Mucosa of descending colon (tissue), 3 donors: ENCODE measurements at regions not wholly inside any gene's neighbourhood (a gene's known extent, or its start where the extent isn't known, plus 50 kb on each side); places are given as distances from the start of the nearest gene placed in this dataset.

Experiments
- ATAC-seq: fragments of 200-7000 bp; cut with Tn5 transposase; one replicate; pipeline ENCODE4 v1.9.1; 2020; ENCODE audit warnings: mild to moderate bottlenecking, moderate library complexity
- DNase-seq, 3 donors: peaks; one replicate each; pipeline ENCODE4 v3.0.0-alpha.2; 2020
- H3K36me3 ChIP-seq: fragments of 200-600 bp; one replicate; pipeline ENCODE4 v1.8.0; 2021; ENCODE audit warnings: low read depth, mild to moderate bottlenecking
- H3K4me1 ChIP-seq: fragments of 200-600 bp; one replicate; pipeline ENCODE4 v1.8.0; 2021; ENCODE audit warnings: low read depth, mild to moderate bottlenecking
- H3K4me3 ChIP-seq: fragments of 200-600 bp; one replicate; pipeline ENCODE4 v1.8.0; 2021; ENCODE audit warnings: mild to moderate bottlenecking
- H3K9me3 ChIP-seq: fragments of 200-600 bp; one replicate; pipeline ENCODE4 v1.8.0; 2021; ENCODE audit warnings: mild to moderate bottlenecking
- intact Hi-C, 2 donors: fragments of 100-400 bp; cut with DNase I in 1 of 2; cut with micrococcal nuclease in 1 of 2; formaldehyde crosslinking; loops; one replicate each; pipeline versions ENCODE4 v1.11.0 to v1.11.1; 2022; cut with DNase I, micrococcal nuclease
- TF ChIP-seq, protein P1 (sequence below): fragments of 200-600 bp; IDR thresholded peaks from one replicate; pipeline ENCODE4 v1.8.0; 2022; ENCODE audit warnings: antibody characterized with exemption, mild to moderate bottlenecking
- donor health status: DM: no; HTN: no; CAD: no; lungs with moderate emphysema.
- donor health status: DM: no; HTN: no; CAD: no.
- donor health status: DM: no; HTN: yes; CAD: no.

DNA sequence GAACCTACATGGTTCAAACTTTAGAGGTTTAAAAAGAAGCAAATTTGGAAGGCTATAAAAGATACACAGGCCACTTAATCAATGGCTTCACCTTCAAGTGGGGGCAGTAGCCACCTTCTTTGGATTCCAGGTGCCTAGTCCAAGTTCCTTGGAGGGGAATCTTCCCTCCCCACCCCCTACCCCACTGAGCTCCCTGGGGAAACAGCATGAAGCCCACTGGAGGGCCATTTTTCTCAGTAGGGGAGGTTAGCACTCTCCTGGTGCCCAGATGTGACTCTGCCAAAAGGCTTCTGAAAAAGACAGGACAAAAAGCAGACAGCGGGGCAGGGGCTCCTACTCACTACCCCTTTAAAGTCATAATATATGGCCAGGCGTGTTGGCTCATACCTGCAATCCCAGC, 93.9 kb downstream of the KCTD15 start:
- Histone ChIP-seq H3K4me1 (no peaks in the 10 kb centered on the region), H3K9me3 (no peaks in the 10 kb centered on the region), H3K4me3 (no peak overlapping the region), H3K36me3 (no peaks in the 10 kb centered on the region)
- ATAC-seq, result no peak
- TF ChIP-seq, protein P1, sequence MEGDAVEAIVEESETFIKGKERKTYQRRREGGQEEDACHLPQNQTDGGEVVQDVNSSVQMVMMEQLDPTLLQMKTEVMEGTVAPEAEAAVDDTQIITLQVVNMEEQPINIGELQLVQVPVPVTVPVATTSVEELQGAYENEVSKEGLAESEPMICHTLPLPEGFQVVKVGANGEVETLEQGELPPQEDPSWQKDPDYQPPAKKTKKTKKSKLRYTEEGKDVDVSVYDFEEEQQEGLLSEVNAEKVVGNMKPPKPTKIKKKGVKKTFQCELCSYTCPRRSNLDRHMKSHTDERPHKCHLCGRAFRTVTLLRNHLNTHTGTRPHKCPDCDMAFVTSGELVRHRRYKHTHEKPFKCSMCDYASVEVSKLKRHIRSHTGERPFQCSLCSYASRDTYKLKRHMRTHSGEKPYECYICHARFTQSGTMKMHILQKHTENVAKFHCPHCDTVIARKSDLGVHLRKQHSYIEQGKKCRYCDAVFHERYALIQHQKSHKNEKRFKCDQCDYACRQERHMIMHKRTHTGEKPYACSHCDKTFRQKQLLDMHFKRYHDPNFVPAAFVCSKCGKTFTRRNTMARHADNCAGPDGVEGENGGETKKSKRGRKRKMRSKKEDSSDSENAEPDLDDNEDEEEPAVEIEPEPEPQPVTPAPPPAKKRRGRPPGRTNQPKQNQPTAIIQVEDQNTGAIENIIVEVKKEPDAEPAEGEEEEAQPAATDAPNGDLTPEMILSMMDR, result no peak
- no peak for DNase-seq
- intact Hi-C loops, result no loop called here

DNA sequence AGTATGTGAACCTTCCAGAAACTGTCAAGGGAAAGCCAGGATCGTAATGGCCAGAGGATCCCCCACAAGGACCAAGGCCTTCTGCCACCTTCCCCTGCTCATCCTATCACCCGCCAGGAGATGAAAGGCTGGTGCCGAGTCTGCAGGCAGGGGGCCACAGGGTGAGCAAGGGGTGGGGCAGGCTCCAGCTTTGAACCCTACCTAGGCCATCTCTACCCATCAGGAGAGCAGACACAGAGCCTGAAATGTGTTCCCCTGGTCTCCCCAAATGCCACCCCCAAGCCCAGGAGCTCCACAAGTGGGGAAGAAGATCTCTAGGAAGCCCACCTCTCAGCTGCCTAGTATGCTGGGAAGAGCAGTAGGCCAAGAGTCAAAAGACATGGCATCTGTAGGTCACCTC, 95.1 kb downstream of the KCTD15 start:
- intact Hi-C loops, result no loop called here
- TF ChIP-seq, protein P1, result no peak
- no peak for ATAC-seq
- no peak for DNase-seq
- Histone ChIP-seq H3K36me3 (no peaks in the 10 kb centered on the region), H3K4me3 (no peak overlapping the region), H3K4me1 (no peaks in the 10 kb centered on the region), H3K9me3 (no peaks in the 10 kb centered on the region)

DNA sequence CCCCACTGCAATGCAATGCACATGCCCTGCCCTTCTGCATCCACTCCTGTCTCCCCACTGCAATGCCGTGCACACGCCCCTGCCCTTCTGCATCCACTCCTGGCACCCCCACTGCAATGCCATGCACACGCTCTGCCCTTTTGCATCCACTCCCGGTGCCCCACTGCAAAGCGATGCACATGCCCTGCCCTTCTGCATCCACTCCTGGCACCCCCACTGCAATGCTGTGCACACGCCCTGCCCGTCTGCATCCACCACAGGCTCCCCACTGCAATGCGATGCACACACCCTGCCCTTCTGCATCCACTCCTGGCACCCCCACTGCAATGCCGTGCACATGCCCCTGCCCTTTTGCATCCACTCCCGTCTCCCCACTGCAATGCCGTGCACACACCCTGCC, 98.1 kb downstream of the KCTD15 start:
- no peak for DNase-seq
- TF ChIP-seq, protein P1, result no peak
- no peak for ATAC-seq
- peaks cover 12% of the 10 kb centered on the region for H3K9me3 ChIP-seq
- no peaks in the 10 kb centered on the region for H3K36me3 ChIP-seq
- no peaks in the 10 kb centered on the region for H3K4me1 ChIP-seq
- intact Hi-C loops, result no loop called here
- no peak overlapping the region for H3K4me3 ChIP-seq

DNA sequence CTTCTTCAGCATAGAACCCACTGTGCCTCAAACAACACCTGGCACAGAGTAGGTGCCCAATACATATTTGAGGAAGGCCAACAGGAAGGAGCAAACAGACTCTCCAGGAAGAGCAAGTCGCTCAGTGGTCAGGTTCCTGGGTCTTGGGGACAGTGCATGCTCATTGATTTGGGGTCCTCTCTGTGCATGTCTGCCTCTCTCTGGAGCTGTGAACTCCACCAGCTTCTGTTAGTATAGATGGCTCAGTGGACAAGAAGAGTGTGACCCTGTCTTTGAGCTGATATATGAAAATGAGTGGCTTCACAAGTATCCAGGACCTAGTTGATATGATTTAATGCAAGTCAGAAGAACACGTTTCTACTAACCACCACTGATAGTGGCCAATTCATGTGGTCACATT, 98.7 kb downstream of the KCTD15 start:
- TF ChIP-seq, protein P1, result no peak
- ATAC-seq (no peak), DNase-seq (no peak)
- no peaks in the 10 kb centered on the region for H3K36me3 ChIP-seq
- H3K9me3 ChIP-seq, result peaks cover 12% of the 10 kb centered on the region
- intact Hi-C loops, result no loop called here
- no peak overlapping the region for H3K4me3 ChIP-seq
- no peaks in the 10 kb centered on the region for H3K4me1 ChIP-seq

DNA sequence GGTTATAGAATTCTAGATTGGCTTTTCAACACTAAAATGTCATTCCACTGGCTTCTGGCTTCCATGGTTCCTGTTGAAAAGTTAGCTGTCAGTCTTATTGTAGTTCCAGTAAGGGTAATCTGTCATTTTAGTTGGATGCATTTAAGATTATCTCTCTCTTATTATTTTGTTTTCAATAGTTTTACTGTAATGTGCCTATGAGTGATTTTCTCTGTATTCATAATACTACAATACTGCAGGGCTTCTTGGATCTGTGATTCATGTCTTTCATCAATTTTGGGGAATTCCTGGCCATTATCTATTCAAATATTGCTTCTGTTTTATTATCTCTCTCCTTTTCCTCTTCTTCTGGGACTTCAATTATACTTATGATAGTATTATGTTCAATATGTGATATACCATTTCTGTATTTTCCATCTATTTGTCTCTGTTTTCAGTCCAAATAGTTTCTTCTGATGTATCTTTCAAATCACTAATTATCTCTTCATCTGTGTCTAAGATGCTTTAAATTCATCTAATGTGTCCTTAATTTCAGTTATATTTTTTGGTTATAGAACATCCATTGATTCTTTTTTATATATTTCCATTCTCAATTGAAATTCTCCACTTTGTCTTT, 101.5 kb downstream of the KCTD15 start:
- ATAC-seq, result no peak
- Histone ChIP-seq H3K36me3 (no peaks in the 10 kb centered on the region), H3K4me3 (no peak overlapping the region), H3K9me3 (peaks cover 12% of the 10 kb centered on the region), H3K4me1 (no peaks in the 10 kb centered on the region)
- no peak for DNase-seq
- TF ChIP-seq, protein P1, result no peak
- intact Hi-C loops, result no loop called here

DNA sequence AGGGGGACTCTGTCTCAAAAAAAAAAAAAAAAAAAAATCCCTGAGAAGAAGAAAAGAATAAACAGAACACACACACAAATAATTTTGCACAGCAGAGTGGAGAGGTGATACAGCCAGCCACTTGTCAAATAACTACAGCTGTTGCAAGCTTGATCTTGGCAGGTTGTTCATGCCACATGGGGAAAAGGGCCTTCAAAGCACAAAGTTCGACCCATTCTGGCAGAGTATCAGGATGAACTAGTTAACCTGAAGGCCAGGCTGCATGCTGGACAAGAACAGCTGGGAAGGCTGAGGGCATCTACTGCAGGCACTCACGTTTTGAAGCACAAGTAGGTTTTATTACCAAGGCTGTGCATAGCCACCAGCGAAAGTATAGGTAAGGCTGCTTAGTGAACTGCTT, 104.1 kb downstream of the KCTD15 start:
- TF ChIP-seq, protein P1, result no peak
- no peak for DNase-seq
- intact Hi-C loops, result loop anchor here in 1 of 2 donors (10.0 kb wide), 1 partner anchor 106 kb away; the partner anchor contains the start of gene KCTD15
- peaks cover 3% of the 10 kb centered on the region for H3K4me1 ChIP-seq
- ATAC-seq, result no peak
- peaks cover 12% of the 10 kb centered on the region for H3K9me3 ChIP-seq
- H3K36me3 ChIP-seq, result no peaks in the 10 kb centered on the region
- H3K4me3 ChIP-seq, result no peak overlapping the region
